K562 (cell line): ENCODE measurements at regions not wholly inside any gene's neighbourhood (a gene's known extent, or its start where the extent isn't known, plus 50 kb on each side); places are given as distances from the start of the nearest gene placed in this dataset.
A peak's percentile ranks its signal among the peaks of the same experiment; 100 is the strongest.

Experiments
- ATAC-seq: fragments of 200-7000 bp; cut with Tn5 transposase; 3 replicates; pipeline ENCODE4 v1.9.1; 2020; ENCODE audit warnings: moderate library complexity
- BruUV-seq: library from RNA; stranded (reverse); fragments of 400-500 nt; replicated peaks from 2 replicates; lab custom pipeline; 2021; lab: Mats Ljungman, UMichigan
- CTCF ChIA-PET: fragments of 300-600 bp; formaldehyde crosslinking; extraction: SDS; loops from one replicate; lab custom pipeline; 2021; ENCODE audit warnings: low intra/inter-chr PET ratio; lab: Yijun Ruan, JAX
- POLR2A ChIA-PET: fragments of 300-600, 350-650 bp; sonication (Branson Sonifier 250); formaldehyde crosslinking; extraction: SDS; loops from one replicate; lab custom pipeline; 2021; ENCODE audit warnings: antibody characterized with exemption, inconsistent platforms; lab: Yijun Ruan, JAX
- DNase-seq, 4 experiments: peaks; one replicate each; pipeline versions ENCODE4 v3.0.0 to v3.0.0-alpha.2; 2011 to 2018; ENCODE audit warnings: low spot score in 3 of 4, mixed read lengths in 3 of 4; ENCODE audit errors: extremely low read depth in 1 of 4
- FAIRE-seq: peaks from 2 replicates; lab custom pipeline; 2011; peaks lifted over from hg19 to GRCh38; lab: Jason Lieb, UNC
- H2AFZ ChIP-seq: 2 replicates; pipeline ENCODE4 v1.6.0; 2011; ENCODE audit warnings: low read depth, low read length, control low read depth, inconsistent platforms
- H3K27ac ChIP-seq: fragments of 200-600 bp; 3 replicates; pipeline ENCODE4 v1.8.0; 2011; ENCODE audit warnings: low read depth, mild to moderate bottlenecking, control low read depth, inconsistent platforms, low read length, moderate library complexity, mixed read lengths; ENCODE audit errors: extremely low read depth
- H3K27me3 ChIP-seq, 2 experiments: fragments of 300-600 bp in 1 of 2; 2 replicates in 1 of 2; 3 replicates in 1 of 2; pipeline versions ENCODE4 v1.6.0 to v1.8.0; 2011; ENCODE audit warnings: inconsistent platforms in 2 of 2, low read length in 2 of 2, mild to moderate bottlenecking in 1 of 2, mixed read lengths in 1 of 2, moderate library complexity in 1 of 2; ENCODE audit not compliant: control insufficient read depth in 2 of 2, insufficient read depth in 2 of 2
- H3K36me3 ChIP-seq: fragments of 300-600 bp; 3 replicates; pipeline ENCODE4 v1.8.0; 2011; ENCODE audit warnings: mild to moderate bottlenecking, low read length, inconsistent platforms; ENCODE audit not compliant: control insufficient read depth, insufficient read depth
- H3K4me1 ChIP-seq, 2 experiments: fragments of 200-600 bp in 1 of 2; replicated peaks in 1 of 2; 2 replicates in 1 of 2; 3 replicates in 1 of 2; pipeline versions ENCODE4 v1.5.1 to v1.8.0; 2011; ENCODE audit warnings: inconsistent platforms in 2 of 2, low read length in 2 of 2, mild to moderate bottlenecking in 1 of 2, mixed read lengths in 1 of 2, moderate library complexity in 1 of 2; ENCODE audit not compliant: control insufficient read depth in 2 of 2, insufficient read depth in 2 of 2
- H3K4me2 ChIP-seq: 2 replicates; pipeline ENCODE4 v1.6.1; 2011; ENCODE audit warnings: low read length, control low read depth, inconsistent platforms, mixed read lengths; ENCODE audit not compliant: insufficient read depth
- H3K4me3 ChIP-seq: fragments of 200-600 bp; sonication (generic), shearing (Covaris generic); 2 replicates; pipeline ENCODE4 v1.5.1; 2016; ENCODE audit warnings: control low read depth, inconsistent platforms
- H3K79me2 ChIP-seq: fragments of 200-600 bp; 3 replicates; pipeline ENCODE4 v1.8.0; 2011; ENCODE audit warnings: low read length, inconsistent platforms; ENCODE audit not compliant: control insufficient read depth, insufficient read depth
- H3K9ac ChIP-seq, 2 experiments: 2 replicates each; pipeline versions ENCODE4 v1.6.0 to v1.6.1; 2011; ENCODE audit warnings: low read depth in 2 of 2, low read length in 2 of 2, control low read depth in 1 of 2, inconsistent platforms in 1 of 2, mild to moderate bottlenecking in 1 of 2, mixed read lengths in 1 of 2; ENCODE audit not compliant: insufficient read depth in 1 of 2
- H3K9me1 ChIP-seq: one replicate; pipeline ENCODE4 v1.6.0; 2011; ENCODE audit warnings: inconsistent platforms, mild to moderate bottlenecking, low read length, moderate library complexity; ENCODE audit not compliant: control insufficient read depth, insufficient read depth
- H3K9me3 ChIP-seq: replicated peaks from 2 replicates; pipeline ENCODE4 v1.5.1; 2011; ENCODE audit warnings: low read depth, low read length, inconsistent platforms; ENCODE audit not compliant: control insufficient read depth, insufficient read depth
- H4K20me1 ChIP-seq: replicated peaks from 2 replicates; pipeline ENCODE4 v1.6.1; 2011; ENCODE audit warnings: low read length, inconsistent platforms, mixed read lengths; ENCODE audit not compliant: control insufficient read depth, insufficient read depth
- CTCF ChIP-seq, 3 experiments: IDR thresholded peaks in 2 of 3; conservative IDR thresholded peaks in 1 of 3; 2 replicates each; pipeline ENCODE4 v1.5.1; 2011 to 2012; ENCODE audit warnings: low read length in 3 of 3, mild to moderate bottlenecking in 3 of 3, control low read depth in 2 of 3, improper control_type of control experiment in 1 of 3, inconsistent platforms in 1 of 3, low read depth in 1 of 3, mixed read lengths in 1 of 3, moderate library complexity in 1 of 3; ENCODE audit not compliant: insufficient read depth in 2 of 3
- MXD1 ChIP-seq: fragments of 250-450 bp; sonication (Bioruptor Pico); IDR thresholded peaks from 2 replicates; pipeline ENCODE4 v1.8.0; 2021; ENCODE audit warnings: borderline replicate concordance, mild to moderate bottlenecking, moderate library complexity; ENCODE audit not compliant: poor library complexity, severe bottlenecking
- RAD21 ChIP-seq, 2 experiments: fragments of 250-450 bp in 1 of 2; fragments of 450-650 bp in 1 of 2; sonication (Bioruptor Pico) in 1 of 2; formaldehyde crosslinking in 1 of 2; IDR thresholded peaks in 1 of 2; conservative IDR thresholded peaks in 1 of 2; 2 replicates each; pipeline versions ENCODE4 v1.4.0 to v1.8.0; 2020 to 2022; ENCODE audit warnings: mild to moderate bottlenecking in 2 of 2, moderate library complexity in 1 of 2
- REST ChIP-seq, 2 experiments: fragments of 450-650 bp; formaldehyde crosslinking in 1 of 2; IDR thresholded peaks; 2 replicates each; pipeline versions ENCODE4 v1.4.0 to v1.6.1; 2014 to 2020; ENCODE audit warnings: mild to moderate bottlenecking in 2 of 2, borderline replicate concordance in 1 of 2, low read depth in 1 of 2
- SMC3 ChIP-seq: conservative IDR thresholded peaks from 2 replicates; pipeline ENCODE4 v1.6.1; 2011; ENCODE audit warnings: low read depth, low read length, improper control_type of control experiment; ENCODE audit not compliant: insufficient read depth
- WGBS: fragments of 100-300 bp; shearing (Covaris generic); methylation state at CpG from one replicate; pipeline ENCODE4 v1.1.6; 2016; ENCODE audit warnings: low coverage, mixed read lengths; ENCODE audit not compliant: insufficient coverage; ENCODE audit errors: missing lambda C conversion rate; 5-methylcytosine and 5-hydroxymethylcytosine counted together
- in situ Hi-C: fragments of 300-500 bp; cut with MboI; formaldehyde crosslinking; loops from 4 replicates; pipeline ENCODE4 v1.15.0; 2018; ENCODE audit warnings: inconsistent platforms, mixed read lengths
- intact Hi-C: fragments of 100-400 bp; cut with micrococcal nuclease; formaldehyde crosslinking; loops from 2 replicates; pipeline ENCODE4 v1.14.2; 2022

GRCh38 chr10:108783897-108784296 is 1139.4 kb downstream of the XPNPEP1 start:
- Histone ChIP-seq H3K27ac (no peak overlapping the region), H3K27me3 (no peaks in the 10 kb centered on the region), H3K9me1 (no peaks in the 10 kb centered on the region), H2AFZ (no peak overlapping the region), H3K79me2 (no peaks in the 10 kb centered on the region), H3K4me1 (no peaks in the 10 kb centered on the region), H3K36me3 (no peaks in the 10 kb centered on the region), H4K20me1 (no peaks in the 10 kb centered on the region), H3K4me3 (no peak overlapping the region), H3K9ac (no peak overlapping the region), H3K4me2 (no peak overlapping the region), H3K9me3 (no peaks in the 10 kb centered on the region)
- TF ChIP-seq RAD21 (CRISPR knock-in tag; conservative IDR thresholded peaks at IDR 0.05 in 1 of 2, IDR thresholded peaks at IDR 0.05 in 1 of 2), result peak; percentile 16 to 49; a peak in 3 of 4 replicates
- 0 out of 2 replicates have a peak, but pooled peaks have one; percentile 18 for TF ChIP-seq SMC3
- no peak for TF ChIP-seq MXD1 (CRISPR knock-in tag)
- TF ChIP-seq CTCF (IDR thresholded peaks at IDR 0.05 in 2 of 3, conservative IDR thresholded peaks at IDR 0.05 in 1 of 3; ENCODE audit: insufficient read depth in 2 of 3, low read depth in 1 of 3, low read length in 3 of 3), result peak in 2 of 3 experiments; percentile 36 to 44; a peak in 4 of 6 replicates
- TF ChIP-seq REST (IDR thresholded peaks at IDR 0.05; ENCODE audit: borderline replicate concordance), result peak; percentile 5; the same call in 1 of the 2 replicates
- no peak for TF ChIP-seq REST (CRISPR knock-in tag; IDR thresholded peaks at IDR 0.05; ENCODE audit: low read depth)
- POLR2A ChIA-PET, result no interaction called here
- ATAC-seq, result no peak
- no TSS peak for BruUV-seq
- WGBS, result 0% methylated on average over 1 of the region's 1 CpG
- intact Hi-C loops, result no loop called here
- no peak for FAIRE-seq
- in situ Hi-C loops, result no loop called here
- DNase-seq, result peak; percentile 6 to 44 (median 11)
- CTCF ChIA-PET, result no interaction called here
